CD4-positive, alpha-beta T cell treated with Interferon gamma for 1 hour (primary cell): ENCODE measurements at regions not wholly inside any gene's neighbourhood (a gene's known extent, or its start where the extent isn't known, plus 50 kb on each side); places are given as distances from the start of the nearest gene placed in this dataset.

ENCODE experiments used
- DNase-seq: peaks from one replicate; pipeline ENCODE4 v3.0.0-alpha.2; 2020

DNA sequence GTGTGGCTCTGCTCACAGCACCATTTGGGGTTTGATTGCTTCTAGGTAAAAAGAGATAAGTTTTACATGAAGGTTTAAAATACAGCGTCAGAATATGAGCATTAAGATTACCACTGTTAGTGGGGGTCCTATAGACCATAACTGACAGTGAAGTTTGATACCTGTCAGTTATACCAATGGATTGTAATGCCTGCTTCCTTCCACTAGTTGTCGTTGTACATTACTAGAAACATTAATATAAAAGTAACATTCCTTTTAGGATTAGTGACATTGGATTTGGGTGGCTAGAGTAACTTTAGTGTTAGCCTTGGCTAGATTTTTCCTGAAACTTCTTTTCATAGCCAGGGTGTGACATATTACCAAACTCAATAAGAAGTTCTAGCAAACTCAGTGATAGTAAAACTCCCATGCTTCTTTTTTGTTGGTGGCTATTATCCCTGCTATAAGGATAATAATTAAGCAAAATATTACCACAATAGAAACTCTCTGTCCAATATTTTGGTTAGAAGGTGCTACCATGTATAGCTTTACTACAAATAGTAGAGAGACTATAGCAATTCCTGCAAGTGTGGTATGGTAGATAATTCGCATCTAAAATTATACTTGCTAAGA lies 57.1 kb downstream of the FAM181B start:
- DNase-seq = no peak

GRCh38 chr11:82675838-82676237 lies 57.8 kb downstream of the FAM181B start:
- DNase-seq = no peak

GRCh38 chr11:82673631-82674030 lies 60.0 kb downstream of the FAM181B start:
- DNase-seq = no peak

GRCh38 chr11:82671451-82671850 lies 62.2 kb downstream of the FAM181B start:
- DNase-seq = no peak

GRCh38 chr11:82663535-82663934 lies 70.1 kb downstream of the FAM181B start:
- DNase-seq = no peak

DNA sequence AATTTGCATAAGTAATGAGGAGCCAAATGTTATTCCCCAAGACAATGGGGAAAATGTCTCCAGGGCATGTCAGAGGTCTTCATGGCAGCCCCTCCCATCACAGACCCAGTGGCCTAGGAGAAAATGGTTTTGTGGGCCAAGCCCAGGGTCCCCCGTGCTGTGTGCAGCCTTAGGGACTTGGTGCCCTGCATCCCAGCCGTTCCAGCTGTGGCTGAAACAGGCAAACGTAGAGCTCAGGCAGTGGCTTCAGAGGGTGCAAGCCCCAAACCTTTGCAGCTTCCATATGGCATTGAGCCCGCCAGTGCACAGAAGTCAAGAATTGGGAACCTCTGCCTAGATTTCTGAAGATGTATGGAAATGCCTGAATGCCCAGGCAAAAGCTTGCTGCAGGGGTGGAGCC lies 79.9 kb downstream of the FAM181B start:
- DNase-seq = no peak

GRCh38 chr11:82639251-82639650 lies 94.4 kb downstream of the FAM181B start:
- no peak for DNase-seq

DNA sequence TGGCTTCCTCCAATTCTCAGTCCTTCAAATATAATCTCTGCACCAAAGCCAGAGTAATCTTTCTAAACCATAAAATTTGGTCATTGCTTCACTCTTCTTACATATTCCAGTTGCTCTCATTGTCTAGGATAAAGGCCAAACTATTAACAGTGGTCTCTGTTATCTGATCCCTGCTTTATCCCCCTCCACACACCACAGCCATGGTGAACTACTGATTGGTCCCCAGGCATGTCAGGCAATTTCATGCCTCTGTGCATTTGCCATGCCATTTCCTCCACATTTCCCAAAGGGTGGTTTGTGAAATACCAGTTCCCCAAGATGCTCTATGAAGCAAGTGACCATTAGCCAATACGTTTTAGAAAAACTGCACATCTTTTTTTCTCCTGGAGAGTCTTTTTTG lies 97.0 kb downstream of the FAM181B start:
- no peak for DNase-seq

- no peak for DNase-seq
Measured at GRCh38 chr11:82634091-82634490, 99.6 kb downstream of the FAM181B start.

GRCh38 chr11:82631722-82632630 lies 101.7 kb downstream of the FAM181B start:
- no peak for DNase-seq

DNA sequence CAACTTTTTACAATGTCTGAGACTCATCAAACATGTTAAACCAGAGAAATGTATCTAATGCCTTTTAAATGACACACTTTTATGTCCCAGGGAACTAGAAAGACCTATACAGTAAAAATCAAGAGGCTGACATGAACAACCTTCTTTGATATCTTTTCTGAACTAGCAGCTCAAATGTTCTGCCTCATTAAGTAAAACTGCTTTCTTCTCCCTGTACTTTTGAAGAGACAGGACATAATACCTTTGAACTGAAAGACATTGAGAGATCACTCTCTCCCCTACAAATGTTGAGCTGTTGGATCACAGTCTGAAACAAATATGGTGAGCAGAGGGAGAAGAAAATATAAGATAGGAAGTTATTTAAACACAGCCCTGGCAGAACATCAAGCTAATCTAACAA lies 123.0 kb downstream of the FAM181B start:
- no peak for DNase-seq

DNA sequence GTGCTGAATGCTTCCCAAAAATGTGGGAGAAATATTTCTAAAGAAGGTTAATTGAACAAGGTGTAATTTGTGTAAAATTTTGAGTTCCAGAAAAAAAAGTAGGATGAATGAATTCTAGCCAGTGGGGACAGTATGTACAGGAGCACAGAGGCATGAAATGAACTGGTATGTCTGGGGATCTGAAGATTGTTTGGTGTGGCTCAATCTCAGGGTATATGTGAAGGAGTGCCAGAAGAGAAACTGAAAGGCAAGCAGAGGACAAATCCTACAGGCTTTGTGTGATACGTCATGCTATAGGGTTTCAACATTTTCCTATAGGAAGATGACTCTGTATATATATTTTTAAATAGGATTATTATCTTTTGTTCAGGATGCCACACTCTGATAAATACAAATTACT lies 126.9 kb downstream of the FAM181B start:
- no peak for DNase-seq

DNA sequence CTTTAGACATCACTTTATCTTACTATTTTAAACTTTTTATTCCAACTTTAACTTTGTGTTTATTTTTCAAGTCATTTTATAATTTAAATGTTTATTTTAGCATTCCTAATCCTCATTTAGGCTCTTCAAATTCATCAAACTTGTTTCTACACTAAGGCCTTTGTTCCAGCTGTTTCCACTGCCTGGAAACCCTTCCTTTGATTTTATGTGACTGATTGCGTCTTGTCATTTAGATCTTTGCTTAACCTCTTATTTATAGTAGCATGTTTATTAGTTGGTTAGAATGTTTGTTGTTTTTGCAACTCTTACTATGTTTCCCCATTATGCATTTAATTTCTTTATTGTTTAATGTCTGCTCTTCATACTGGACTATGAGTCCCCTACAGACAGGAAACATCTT lies 132.0 kb downstream of the FAM181B start:
- DNase-seq = no peak

- no peak for DNase-seq
Measured at GRCh38 chr11:82599836-82600235, 133.8 kb downstream of the FAM181B start.

DNA sequence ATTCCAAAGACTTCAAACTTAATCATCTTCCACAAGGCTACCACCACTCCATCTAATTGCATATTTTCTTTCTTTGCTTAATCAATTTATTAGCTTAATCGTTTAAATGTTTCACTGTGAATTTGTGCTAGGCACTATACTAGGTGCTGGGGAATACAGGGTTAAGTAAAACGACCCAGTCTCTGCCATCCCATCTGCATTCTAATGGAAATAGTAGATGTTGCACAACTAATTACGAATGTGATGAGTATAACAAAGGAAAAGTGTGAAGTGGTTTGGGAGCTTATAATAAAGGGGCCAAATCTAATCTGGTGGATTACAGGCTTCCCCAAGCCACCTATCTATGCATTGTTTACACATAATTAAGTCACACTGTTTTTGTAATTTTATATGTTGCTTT lies 147.1 kb downstream of the FAM181B start:
- no peak for DNase-seq

DNA sequence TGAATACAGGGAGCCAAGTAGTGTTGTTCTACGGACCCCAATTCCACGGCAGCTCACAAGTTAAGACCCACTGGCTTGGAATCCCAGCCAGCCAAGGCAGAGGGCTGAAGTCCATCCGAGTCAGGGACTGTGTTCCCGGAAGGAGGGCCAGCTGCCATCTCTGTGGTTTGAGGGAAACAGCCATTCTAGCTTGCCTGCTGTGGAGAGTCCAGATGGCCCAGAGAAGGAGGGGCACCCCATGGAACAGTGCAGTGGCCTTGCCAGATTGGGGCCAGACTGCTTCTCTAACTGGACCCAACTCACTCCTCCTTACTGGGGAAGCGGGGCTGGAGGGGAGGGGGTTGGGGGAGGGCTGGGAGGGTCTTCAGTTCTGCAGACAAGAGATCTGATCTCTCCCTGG lies 156.4 kb downstream of the FAM181B start:
- DNase-seq = no peak

DNA sequence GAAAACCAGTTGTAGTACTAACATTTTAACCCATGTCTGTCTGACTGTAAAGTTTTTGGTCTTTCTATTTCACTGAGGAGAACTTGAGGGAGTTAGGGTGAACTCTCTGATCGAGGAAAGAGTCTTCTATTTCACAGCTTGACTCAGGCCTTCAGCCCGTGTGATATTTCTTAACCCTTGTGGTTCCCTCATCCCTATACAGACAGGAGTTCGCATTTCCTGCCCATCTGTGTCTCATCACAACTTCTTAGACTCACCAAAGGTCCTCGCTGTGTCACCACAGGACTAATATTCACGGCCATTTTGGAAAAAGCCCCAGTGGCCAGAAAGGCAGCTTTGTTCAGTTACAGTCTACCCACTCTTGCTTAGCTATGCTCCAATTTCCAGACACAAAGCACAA lies 172.8 kb downstream of the FAM181B start:
- no peak for DNase-seq

DNA sequence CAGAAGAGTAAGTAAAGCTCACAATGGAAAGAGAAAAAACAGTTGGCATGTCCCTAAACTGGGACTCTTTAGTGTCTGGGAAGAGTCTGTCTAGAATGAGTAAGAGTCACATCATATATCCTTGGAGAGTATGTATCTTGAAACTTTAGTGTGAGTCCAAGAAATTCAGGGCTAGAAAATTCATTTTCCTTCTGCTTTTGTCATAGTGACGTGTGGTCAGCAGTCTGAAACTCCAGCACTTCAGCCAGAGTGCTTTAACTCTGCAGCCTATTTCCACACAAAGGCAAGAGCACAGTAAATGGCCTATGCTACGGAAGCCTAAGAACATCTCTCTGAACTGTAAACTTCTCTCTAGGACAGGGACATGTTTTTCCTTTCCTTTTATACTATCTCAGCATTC lies 174.1 kb downstream of the FAM181B start:
- no peak for DNase-seq

DNA sequence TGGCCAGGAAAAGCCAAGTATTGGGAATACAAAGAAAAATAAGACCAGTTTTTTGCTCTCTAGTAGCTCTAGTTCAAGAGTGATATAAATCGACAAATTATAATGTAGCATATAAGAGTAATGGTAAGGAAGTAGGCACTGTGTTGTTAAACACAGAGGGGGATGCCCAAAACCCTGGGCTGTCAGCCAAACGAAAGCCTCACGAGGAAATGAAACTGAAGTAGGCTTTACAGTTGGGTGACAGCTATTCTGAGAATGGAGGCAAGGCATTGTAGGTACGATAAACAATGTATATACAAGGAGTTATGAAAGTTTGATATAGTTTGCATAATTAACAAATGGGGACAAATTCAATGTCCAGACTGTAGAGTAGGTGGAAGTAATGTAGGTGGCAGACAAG lies 176.4 kb downstream of the FAM181B start:
- DNase-seq = peak; percentile 41

DNA sequence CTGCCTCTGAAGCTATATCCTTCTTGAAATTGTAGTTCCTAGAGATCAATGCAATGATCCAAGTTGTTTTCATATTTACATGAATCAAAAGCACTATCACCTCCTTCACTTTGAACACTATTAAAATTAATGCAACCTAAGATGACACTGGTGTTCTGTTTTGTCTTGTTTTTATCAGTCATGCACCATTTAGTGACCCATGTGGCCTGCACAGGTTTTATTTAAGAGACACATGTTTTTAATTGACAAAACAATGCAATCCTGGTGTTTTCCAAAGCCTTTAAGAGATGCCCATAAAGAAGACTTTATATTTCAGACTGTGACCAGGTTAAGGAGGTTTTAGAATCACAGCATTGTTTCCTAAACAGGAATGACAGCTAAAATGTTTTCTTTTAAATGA lies 177.5 kb downstream of the FAM181B start:
- DNase-seq = no peak

DNA sequence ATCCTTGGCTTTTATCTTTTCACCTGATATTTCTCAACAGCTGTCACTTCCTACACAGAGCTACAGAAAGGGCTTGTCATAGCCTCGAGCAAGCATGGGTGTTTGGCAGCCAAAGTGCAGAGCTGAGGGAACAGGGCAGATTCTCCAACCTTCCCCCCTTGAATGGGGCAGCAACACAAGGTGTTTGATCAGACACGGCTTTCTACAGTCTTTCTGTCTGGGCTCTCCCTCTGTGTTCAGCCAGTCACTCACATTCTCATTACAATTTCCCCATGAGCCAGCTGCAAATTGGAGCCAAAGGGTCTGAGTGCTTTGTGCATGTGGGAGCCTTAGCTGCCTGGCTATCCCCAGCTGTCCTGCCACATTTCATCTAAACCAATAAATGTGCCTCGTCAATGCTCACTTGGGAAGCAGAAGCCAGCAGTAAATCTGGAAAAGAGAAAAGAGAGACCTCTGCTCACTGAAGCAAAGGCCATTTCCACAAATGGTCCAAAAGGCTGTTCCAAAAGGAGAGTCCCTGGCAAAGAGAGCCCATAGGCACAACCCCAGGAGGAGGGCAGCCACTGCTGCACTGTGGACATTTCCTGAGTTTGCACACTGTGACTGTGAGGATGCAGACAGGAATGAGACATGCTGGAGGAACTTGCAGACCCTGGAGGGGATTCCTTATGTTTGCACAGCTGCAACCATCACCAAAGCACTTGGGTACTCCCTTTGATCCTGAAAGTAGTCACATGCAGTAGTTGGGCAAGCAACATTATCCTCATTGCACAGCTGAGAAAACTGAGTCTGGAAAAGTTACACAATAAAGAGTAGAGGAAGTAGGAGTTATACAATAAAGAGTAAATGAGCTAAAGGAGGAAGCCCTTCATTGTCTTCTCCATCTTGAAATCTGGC lies 186.8 kb downstream of the FAM181B start:
- no peak for DNase-seq

DNA sequence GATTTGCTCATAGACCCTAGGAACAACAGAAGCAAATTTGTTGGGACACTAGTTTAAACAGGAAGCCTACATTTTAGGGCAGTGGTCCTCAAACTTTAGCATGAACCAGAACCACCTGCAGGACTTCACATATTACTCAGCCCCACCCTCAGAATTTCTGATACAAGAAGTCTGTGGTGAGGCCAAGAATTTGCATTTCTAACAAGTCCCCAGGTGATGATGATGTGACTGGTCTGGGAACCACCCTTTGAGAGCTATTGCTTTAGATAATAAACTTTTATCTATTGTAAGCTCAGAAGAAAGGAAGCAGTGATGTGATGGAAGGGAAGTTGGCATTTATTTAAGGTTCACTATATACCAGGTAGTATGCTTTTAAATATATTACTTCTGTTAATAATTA lies 194.0 kb downstream of the FAM181B start:
- DNase-seq = no peak

DNA sequence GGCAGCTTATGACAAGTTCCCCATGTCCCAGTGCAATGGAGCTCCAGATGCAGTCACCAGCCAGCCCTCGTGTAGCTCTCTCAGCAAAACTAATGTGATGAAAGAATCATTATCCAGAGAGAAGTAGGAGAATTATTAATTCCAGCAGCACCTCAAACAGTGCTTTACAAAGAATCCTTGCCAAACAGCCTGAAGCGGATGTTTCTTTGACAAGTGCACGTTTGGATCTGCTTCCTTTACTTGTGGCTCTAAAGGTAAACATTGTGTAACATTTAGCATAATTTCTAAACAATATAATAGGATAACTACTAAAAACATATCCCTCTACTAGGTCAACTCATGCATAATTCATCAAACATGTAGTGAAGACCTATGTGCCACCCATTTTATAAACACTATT lies 197.0 kb downstream of the FAM181B start:
- DNase-seq = no peak
